ENCODE measurements at regions not wholly inside any gene's neighbourhood (a gene's known extent, or its start where the extent isn't known, plus 50 kb on each side); places are given as distances from the start of the nearest gene placed in this dataset.
"Not testable (repeated sequence)": the region's sequence is repeated elsewhere in the genome, so short reads cannot be mapped to it uniquely, and the experiment has no call there.

DNA sequence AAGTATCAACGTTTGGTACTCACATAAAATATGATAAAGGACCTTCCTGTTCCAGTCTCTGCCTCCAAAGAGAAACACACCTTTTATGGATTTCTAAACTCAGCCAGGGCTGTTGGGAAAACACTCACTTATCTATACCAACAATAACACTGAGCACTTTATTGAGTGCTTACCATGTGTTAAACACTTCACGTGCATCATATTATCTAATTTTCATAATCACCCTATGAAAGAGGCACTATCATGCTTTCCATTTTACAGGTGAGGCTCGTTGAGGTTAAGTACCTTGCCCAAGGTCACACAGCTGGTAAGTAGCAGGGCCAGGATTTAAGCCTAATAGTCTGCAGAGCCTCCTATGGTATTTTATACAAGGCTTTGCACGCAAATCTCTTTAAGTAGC is 251.5 kb upstream of the SOX9 start:
- no peak for DNase-seq (ENCODE audit: low spot score)

DNA sequence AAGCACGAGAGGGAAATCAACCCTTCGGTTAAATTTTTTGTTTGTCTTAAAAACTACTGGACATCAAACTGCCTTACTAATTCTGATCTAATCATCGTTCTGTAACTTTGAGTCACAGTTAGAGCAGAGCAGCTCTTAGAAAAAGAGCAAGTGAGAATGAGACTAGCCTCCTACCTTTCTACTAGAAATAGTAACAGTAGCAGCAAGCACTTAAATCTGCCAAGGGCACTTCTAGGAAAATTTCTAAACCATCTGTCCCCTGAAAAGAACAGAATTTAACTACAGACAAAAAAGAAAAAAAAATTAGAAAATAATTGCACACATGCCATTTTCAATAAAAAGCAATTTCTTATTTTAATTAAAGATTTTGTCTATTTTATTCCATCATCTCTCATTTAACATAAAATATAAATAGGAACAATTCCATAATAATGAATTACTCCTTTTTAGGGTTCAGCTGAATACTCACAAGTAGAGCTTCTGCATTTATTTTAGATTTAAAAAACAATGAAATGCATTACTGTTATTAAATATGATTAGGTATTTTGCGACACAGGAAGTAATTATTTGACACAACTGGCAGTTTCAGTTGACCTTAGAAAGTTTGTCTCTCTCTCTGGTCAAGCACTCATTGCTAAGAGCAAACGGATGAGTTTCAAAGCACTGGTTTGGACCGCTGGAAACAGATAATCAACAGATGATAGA is 250.8 kb upstream of the SOX9 start:
- DNase-seq (ENCODE audit: low spot score): no peak

DNA sequence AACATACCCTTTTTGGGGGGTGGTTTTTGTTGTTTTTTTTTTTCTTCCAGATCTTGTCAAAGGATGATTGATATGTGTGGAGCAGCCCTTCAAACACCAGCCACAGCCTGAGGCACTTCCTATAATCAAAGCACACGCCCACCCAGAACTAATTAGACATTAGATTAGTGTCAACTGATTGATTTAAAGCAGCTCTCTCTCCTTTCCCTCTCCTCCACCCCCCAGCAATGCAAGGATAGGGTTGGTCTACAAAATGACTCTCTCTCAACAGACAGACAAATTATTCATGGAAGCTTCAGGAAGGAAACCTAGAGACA is 250.3 kb upstream of the SOX9 start:
- DNase-seq (ENCODE audit: low spot score): no peak

DNA sequence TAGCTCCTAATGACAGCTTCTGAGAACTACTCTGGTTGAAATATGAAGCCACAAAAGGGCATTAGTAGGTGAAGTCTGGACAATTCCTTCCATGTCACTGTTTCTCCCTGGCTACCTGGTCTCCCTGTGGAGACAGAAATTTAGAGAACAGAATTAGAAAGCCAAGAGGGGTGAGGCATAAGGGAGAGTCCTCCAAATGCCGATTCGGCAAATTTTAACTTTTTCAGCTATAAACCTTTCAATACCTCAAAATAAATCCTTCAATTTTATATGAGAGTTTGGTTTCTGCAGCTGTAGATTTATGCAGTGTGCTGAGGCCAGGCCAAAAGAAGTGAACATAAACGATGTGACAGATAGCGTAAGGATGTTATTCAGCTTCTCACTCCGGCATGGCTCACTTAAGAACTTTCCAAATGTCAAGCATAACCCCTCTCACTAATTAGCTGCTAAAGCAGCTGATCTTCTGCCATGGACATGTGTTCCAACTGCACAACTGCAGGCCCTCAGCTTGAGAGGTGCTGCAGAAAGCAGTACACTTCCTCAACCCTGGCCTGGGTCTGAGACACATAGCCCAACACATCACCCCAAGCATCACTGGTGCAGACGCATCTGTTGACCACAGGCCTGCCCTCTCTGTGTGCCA is 247.9 kb upstream of the SOX9 start:
- DNase-seq (ENCODE audit: low spot score): no peak

DNA sequence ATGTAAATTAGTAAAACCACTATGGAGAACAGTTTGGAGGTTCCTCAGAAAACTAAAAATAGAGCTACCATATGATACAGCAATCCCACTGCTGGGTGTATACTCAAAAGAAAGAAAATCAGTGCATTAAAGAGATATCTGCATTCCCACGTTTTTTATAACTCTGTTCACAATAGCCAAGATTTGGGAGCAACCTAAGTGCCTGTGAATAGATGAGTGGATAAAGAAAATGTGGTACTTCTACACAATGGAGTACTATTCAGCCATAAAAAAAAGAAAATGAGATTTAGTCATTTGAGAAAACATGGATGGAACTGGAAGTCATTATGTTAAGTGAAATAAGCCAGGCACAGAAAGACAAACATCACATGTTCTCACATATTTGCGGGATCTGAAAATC is 246.0 kb upstream of the SOX9 start:
- not testable (repeated sequence) for DNase-seq (ENCODE audit: low spot score)

DNA sequence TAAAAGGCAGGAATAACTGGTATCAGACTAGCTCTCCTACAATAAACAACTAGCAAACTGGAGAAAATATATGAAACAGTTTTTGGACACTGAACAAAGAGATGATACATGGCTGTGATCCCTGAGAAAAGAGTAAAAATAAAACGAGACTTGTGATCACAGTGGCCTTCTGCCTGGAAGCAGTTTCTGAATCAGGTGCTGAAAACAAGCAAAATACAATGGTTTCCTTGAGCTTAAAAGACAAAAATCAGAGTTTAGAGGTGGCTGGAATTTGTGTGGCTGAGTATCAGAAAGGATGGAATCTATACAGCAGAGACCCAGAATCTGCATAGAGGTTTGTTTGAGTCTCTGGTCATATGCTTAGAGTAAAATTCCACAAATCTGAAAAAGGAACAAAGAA is 242.5 kb upstream of the SOX9 start:
- no peak for DNase-seq (ENCODE audit: low spot score)

DNA sequence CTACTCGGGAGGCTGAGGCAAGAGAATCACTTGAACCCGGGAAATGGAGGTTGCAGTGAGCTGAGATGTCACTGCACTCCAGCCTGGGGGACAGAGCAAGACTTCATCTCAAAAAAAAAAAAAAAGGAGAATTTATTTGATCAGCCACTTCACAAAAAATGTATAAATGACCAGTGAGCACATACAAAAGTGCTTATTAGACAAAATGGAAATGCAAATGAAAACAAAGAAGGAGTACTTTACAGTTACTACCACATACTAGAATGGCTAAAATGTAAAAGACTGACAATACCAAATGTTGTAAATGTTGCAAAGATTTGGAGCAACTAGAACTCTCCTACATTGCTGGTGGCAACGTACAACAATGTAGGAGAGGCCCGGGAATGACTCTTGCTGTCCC is 241.8 kb upstream of the SOX9 start:
- DNase-seq (ENCODE audit: low spot score): no peak

DNA sequence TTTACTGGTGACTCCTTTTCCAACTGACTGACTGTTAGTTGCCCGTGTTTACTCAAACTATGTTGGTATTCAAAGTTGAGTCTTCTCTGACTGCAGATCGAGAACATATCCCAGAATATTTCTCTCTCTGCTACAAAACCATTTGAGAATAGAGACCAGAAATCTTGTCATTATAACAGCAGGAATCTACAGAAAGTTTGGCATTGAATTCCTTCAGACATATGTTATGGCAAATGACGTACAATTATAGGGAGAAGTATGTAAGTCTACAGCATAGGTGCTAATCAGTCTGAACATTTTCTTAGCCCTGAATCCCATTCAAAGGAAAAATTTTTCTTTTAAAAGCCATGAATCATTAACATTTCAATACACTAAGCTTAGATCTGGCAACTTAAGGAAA is 239.8 kb upstream of the SOX9 start:
- no peak for DNase-seq (ENCODE audit: low spot score)

DNA sequence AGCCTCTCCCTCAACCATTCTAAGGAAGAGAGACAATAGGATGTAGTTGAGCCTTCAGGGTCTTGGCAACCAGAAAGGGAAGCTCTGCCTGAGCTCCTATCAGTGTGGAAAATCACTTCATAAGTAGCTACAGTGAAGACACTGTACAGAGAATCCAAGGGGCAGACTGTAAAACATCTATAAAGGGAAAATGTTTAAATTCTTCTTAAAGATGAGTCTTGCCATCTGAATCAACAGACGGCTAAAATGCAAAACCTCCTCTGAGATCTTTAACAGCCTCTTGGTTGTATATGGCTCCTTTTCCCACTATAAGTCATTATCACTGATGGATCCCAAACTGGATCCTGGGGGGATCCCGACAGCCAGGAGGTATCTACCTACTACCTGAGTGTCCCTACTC is 239.2 kb upstream of the SOX9 start:
- no peak for DNase-seq (ENCODE audit: low spot score)

DNA sequence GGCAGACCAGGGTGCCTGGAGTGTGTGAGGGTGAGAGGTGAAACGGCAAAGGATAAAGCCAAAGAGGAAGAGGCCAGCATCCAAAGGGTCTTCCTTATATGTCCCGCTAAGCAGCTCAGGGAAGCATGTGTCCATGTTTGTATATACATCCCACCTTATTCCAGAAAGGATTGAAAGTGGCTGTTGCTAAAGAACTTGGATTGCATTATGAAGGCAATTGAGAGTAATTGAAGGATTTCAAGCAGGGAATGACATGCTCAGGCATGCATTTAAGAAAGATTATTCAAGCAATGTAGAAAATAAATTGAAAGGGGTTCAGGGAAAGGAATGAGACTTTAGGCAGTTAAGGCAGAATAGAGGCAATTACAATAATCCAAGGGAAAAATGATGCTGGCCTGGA is 237.6 kb upstream of the SOX9 start:
- DNase-seq (ENCODE audit: low spot score): no peak

DNA sequence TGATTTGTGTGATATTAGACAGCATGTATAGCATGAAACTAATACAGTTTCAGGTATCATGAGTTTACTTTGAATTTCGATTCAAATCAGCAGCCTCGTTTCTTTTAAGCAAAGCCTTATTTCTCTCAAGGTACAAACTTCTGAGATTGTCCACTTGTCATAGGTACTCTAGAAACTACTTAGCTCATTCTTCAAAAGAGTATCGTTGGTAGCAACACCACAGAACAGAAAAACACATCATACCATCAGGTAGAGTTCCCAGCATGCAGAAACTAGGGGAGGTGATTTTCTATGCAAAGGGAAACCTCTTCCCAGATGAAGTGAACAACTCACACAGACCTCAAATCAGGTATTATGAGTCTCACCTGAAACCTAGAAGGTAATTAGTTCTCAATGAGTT is 237.0 kb upstream of the SOX9 start:
- DNase-seq (ENCODE audit: low spot score): no peak

DNA sequence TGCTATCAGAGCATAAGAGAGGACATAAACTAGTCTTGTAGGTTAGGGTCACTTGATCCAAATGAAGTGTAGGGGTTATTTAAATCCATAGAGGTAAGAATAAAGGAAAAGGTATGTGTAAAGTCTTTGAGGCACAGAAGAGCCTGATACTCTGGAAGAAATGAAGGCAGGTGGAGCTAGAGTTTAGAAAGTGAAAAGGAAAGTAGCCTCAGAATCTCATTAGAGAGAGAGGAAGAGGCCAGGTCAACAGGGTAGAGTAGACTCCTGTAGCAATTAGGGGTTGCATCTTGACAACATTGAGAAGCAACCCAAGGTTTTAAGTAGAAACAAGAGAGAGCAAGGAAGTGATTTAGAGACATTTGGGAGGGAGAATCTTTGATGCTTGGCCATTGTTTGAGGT is 235.2 kb upstream of the SOX9 start:
- DNase-seq (ENCODE audit: low spot score): no peak

DNA sequence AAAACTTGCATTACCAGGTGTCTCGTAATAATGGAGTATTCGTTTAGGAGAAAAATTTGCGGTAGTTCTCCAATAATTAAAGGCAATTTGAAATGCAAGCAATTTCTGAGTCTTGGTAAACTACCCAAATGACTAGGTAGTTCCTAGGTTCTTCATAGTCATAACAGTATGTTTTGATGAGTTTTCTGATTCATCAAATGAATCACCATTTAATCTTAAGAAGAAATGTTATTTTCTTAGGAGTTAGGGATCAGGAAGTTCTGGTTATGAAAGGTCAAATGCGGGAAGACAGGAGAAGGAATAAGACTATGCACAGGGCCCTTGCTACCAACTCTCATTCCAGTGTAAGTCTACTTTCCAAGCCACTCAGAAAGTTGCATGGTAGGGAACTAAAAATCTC is 221.5 kb upstream of the SOX9 start:
- DNase-seq (ENCODE audit: low spot score): no peak

DNA sequence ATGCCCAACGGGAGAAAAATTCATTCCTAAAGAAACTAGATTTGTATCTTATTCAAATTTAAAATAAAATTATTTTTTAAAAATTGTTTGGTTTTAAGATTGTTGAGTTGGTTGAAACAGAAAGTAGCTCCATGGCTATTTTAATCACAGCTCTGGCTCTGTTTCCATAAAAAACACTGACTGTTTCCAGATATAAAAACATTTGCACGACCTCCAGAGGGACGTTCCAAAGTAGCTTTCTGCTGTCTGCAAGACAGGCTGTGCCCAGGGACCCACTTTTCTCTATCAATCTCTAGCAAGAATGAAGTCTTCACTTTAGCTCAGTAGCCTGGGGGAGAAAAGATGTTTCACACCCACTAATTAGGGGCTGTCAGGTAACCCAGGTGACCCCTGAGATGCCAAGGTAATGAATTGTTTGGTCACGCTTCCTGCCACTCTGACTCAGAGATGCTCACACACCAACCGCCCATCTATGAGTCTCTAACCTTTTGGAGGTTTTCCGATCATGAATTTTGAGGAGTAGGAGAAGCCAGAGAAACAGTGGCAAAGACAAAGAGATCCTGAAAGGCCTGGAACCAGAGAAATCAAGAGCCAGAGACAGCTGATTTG is 220.1 kb upstream of the SOX9 start:
- no peak for DNase-seq (ENCODE audit: low spot score)

DNA sequence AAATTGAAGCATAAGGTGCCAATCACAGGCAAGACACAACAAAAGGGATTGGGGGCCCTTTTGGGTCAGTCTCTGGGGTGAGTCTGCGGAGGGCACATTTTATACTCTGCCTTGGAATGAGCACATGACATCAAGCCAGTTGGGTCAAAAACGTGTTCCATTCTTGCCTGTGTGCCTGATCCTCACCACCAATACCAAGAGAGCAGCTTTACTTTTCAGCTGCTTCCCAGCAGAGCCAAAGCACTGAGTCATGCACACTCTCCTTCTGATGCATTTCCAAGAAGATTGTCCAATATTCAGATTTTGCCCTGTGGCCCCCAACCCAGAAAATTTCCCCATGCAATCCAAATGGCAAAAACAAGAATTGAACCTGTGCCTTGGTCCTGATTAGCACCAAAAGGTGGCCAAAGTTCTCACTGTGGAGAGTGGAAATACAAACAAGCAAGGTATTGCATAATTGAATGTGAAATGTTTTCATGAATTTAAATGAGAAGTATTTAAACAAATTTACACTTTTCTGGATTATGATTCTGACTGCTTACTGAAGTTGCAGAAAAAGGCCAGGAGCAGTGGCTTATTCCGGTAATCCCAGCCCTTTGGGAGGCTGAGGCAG is 217.8 kb upstream of the SOX9 start:
- DNase-seq (ENCODE audit: low spot score): no peak

DNA sequence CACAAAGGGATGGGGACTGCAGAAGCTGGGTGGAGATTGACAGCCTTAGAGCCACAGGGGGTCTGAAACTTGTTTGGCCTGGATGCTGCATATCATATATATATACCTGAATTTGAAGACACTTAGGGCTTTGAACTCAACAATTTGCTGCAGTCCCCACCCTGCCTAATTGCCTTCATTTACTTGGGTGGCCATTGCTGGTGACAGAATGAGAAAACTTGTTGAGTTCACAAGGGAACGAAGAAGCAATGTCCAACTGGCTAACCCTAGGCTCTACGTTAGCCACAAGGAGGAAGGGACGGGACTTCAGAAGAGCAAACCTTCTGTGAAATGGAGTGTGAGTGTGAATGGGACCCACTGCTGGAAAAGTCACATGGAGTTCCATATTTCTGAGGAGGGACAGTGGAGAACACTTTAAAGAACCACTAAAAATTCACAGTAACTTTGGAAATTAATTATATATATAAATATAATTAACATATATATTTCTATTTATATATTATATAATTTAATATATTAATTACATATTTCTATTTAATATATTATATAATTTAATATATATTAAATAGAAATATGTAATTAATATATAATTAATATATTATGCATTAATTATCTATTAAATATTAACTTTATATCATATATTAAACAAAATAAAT is 215.3 kb upstream of the SOX9 start:
- DNase-seq (ENCODE audit: low spot score): no peak

DNA sequence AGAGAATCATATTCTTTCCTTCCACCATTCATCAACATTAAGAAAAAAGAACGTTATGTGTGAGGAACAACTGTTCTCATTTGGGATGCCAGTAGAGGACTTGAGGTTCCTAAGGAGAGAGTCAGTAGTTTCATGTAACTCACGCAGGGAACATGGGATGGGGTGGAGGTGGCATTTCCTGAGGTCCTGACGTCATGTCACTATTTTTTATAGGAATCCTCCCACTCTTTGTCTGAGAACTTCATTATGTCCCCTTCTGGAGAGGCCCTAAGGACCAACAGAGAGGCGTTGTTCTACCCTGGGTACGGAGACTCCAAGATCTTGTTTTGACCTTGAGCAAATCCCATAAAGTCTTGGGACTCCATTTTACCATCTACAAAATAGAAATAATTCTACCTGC is 211.7 kb upstream of the SOX9 start:
- no peak for DNase-seq (ENCODE audit: low spot score)

DNA sequence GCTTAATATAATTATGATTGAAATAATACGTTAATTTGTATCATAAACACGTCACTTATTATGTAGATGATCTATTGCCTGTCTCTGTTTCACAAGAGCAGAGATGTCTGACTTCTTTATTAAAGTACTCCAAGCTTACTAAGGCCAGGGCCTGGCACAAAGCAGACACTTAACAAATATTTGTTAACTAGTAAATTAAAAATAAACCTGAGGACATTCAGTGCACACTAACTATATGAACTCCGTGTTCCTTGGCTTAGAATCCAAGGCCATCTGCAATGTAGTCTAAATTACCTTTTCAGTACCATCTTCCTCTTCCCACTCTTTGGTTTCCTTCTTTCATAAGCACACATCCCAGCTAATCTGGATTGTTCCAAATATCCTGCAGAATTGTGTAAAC is 210.8 kb upstream of the SOX9 start:
- no peak for DNase-seq (ENCODE audit: low spot score)

DNA sequence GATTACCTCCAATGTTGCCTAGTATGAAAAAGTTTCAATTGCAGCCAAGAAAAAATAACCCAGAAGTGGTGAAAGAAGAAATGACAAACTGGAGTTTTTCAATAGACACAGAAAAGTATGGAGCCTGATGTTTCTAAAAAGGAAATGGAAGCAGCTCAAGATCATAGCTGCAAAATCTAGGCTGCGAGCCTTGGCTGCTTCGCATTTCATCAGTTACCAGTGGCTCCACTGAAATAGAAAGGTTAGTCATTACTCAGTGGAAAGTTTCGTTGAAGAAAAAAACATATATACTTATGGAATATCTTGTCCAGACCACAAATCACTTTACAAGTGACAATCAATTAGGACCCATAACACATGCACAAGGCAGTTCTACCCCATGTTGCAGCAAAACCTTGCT is 206.8 kb upstream of the SOX9 start:
- DNase-seq (ENCODE audit: low spot score): no peak

DNA sequence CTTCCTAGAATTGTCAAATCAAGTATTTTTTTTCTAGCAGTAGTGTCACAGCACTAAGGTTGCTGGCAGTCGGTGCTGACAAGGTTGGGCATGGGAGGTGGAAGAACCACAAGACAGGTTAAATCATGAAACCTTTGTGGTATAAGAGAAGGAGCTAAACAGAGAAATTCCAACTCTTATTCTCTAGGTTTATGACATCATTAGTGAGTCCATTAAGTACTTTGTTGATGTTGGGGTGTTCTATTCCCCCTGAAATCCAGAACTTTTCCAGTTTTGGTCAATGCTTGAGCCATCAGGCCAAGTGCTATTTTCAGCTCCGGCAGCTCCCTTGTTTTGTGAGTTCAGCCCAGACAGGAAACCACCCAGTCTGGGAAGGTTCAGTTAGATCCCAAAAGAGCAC is 206.0 kb upstream of the SOX9 start:
- no peak for DNase-seq (ENCODE audit: low spot score)

DNA sequence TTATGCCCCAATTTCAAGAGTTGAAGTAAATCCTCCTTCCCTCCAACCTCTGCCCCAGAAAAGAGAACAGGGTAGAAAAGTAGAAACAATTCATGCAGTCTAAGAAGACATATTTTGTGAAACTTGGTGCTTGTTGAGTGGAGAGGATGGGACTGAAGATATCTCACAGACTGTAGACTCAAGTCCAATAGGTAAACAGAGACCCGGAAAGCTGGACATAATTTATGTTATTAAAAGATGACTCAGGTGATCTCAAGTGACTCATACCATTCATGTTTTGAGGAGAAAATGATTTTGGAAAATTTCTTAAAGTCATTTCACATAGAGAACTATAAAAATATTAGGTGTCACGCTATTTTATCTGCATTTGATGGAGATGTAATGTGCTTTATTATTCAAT is 203.1 kb upstream of the SOX9 start:
- DNase-seq (ENCODE audit: low spot score): no peak

DNA sequence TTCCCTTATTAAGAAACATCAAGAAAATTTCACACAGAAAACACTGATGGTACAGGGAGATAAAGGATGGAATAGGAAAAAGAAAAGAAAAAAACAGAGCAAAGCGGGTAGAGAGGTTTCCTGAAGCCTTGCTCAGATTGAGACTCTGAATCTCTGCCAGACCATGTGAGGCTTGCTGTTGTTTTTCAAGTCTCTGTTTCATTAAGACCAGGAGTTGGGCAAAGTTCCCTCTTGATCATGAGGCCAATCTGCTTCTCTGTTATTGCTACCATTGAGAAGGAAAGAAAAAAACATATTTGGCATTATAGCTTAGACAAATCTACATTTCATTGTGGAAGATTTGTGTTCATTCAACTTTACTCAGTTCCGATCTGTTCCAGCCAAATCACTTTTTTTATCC is 201.6 kb upstream of the SOX9 start:
- no peak for DNase-seq (ENCODE audit: low spot score)

DNA sequence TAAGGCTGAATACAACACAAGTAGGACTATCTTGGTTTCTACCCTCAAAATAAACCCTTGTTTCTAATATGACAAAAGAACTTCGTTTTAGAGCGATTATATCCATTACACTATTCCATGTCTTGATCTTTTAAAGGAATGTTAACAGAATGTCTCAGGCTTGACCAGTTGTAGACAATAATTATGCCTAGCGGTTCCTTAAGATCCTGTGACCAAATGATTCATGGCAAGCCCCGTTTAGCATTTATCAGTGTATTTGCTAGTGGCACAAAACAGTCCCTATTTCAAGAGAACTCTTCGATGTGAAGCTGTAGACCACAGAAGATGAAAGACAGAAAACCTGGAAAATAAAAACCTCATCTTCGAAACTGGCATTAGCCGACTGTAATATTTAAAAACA is 200.9 kb upstream of the SOX9 start:
- DNase-seq (ENCODE audit: low spot score): no peak
